ENCODE measurements at regions not wholly inside any gene's neighbourhood (a gene's known extent, or its start where the extent isn't known, plus 50 kb on each side); places are given as distances from the start of the nearest gene placed in this dataset.

- H3K4me3 Mint-ChIP-seq: no peak overlapping the region
- no peaks in the 10 kb centered on the region for H3K4me1 Mint-ChIP-seq (ENCODE audit: low read depth)
- H3K36me3 Mint-ChIP-seq (ENCODE audit: low read depth): no peaks in the 10 kb centered on the region
- peaks cover 4% of the 10 kb centered on the region for H3K27me3 Mint-ChIP-seq
- H3K27ac Mint-ChIP-seq: no peak overlapping the region
- no peaks in the 10 kb centered on the region for H3K9me3 Mint-ChIP-seq
These were observed 73.9 kb upstream of the RANBP6 start for GRCh38 chr9:6089300-6089699.

- no peaks in the 10 kb centered on the region for H3K9me3 Mint-ChIP-seq
- no peak overlapping the region for H3K4me3 Mint-ChIP-seq
- no peaks in the 10 kb centered on the region for H3K4me1 Mint-ChIP-seq (ENCODE audit: low read depth)
- no peak overlapping the region for H3K27ac Mint-ChIP-seq
- no peaks in the 10 kb centered on the region for H3K27me3 Mint-ChIP-seq
- H3K36me3 Mint-ChIP-seq (ENCODE audit: low read depth): no peaks in the 10 kb centered on the region
These were observed 70.7 kb upstream of the RANBP6 start for GRCh38 chr9:6086006-6086655.

GRCh38 chr9:6080154-6080716, 64.8 kb upstream of the RANBP6 start:
- Mint-ChIP-seq H3K9me3 (no peaks in the 10 kb centered on the region), H3K27me3 (no peaks in the 10 kb centered on the region), H3K36me3 (ENCODE audit: low read depth) (no peaks in the 10 kb centered on the region), H3K4me3 (peak overlapping the region; percentile 76), H3K27ac (peak overlapping the region; percentile 85), H3K4me1 (ENCODE audit: low read depth) (peaks cover 16% of the 10 kb centered on the region)

- Mint-ChIP-seq H3K27me3 (no peaks in the 10 kb centered on the region), H3K9me3 (no peaks in the 10 kb centered on the region), H3K4me1 (ENCODE audit: low read depth) (peaks cover 16% of the 10 kb centered on the region), H3K4me3 (peak overlapping the region; percentile 76), H3K27ac (peak overlapping the region; percentile 69), H3K36me3 (ENCODE audit: low read depth) (no peaks in the 10 kb centered on the region)
These were observed 64.0 kb upstream of the RANBP6 start for GRCh38 chr9:6079386-6079785.

- no peaks in the 10 kb centered on the region for H3K36me3 Mint-ChIP-seq (ENCODE audit: low read depth)
- no peaks in the 10 kb centered on the region for H3K9me3 Mint-ChIP-seq
- no peaks in the 10 kb centered on the region for H3K27me3 Mint-ChIP-seq
- peaks cover 16% of the 10 kb centered on the region for H3K4me1 Mint-ChIP-seq (ENCODE audit: low read depth)
- no peak overlapping the region for H3K27ac Mint-ChIP-seq
- H3K4me3 Mint-ChIP-seq: no peak overlapping the region
These were observed 63.1 kb upstream of the RANBP6 start for GRCh38 chr9:6078382-6079105.

GRCh38 chr9:6076851-6077250, 61.4 kb upstream of the RANBP6 start:
- Mint-ChIP-seq H3K4me3 (no peak overlapping the region), H3K9me3 (no peaks in the 10 kb centered on the region), H3K27me3 (no peaks in the 10 kb centered on the region), H3K27ac (no peak overlapping the region), H3K4me1 (ENCODE audit: low read depth) (peaks cover 16% of the 10 kb centered on the region), H3K36me3 (ENCODE audit: low read depth) (no peaks in the 10 kb centered on the region)

- peaks cover 13% of the 10 kb centered on the region for H3K4me1 Mint-ChIP-seq (ENCODE audit: low read depth)
- no peak overlapping the region for H3K27ac Mint-ChIP-seq
- no peak overlapping the region for H3K4me3 Mint-ChIP-seq
- no peaks in the 10 kb centered on the region for H3K36me3 Mint-ChIP-seq (ENCODE audit: low read depth)
- no peaks in the 10 kb centered on the region for H3K27me3 Mint-ChIP-seq
- H3K9me3 Mint-ChIP-seq: peaks cover 8% of the 10 kb centered on the region
These were observed 58.3 kb upstream of the RANBP6 start for GRCh38 chr9:6073731-6074130.

- Mint-ChIP-seq H3K4me3 (no peak overlapping the region), H3K9me3 (peaks cover 8% of the 10 kb centered on the region), H3K36me3 (ENCODE audit: low read depth) (no peaks in the 10 kb centered on the region), H3K27ac (no peak overlapping the region), H3K4me1 (ENCODE audit: low read depth) (peaks cover 22% of the 10 kb centered on the region), H3K27me3 (no peaks in the 10 kb centered on the region)
These were observed 57.4 kb upstream of the RANBP6 start for GRCh38 chr9:6072865-6073264.

- H3K4me3 Mint-ChIP-seq: no peak overlapping the region
- no peaks in the 10 kb centered on the region for H3K27me3 Mint-ChIP-seq
- H3K36me3 Mint-ChIP-seq (ENCODE audit: low read depth): no peaks in the 10 kb centered on the region
- peaks cover 8% of the 10 kb centered on the region for H3K9me3 Mint-ChIP-seq
- no peak overlapping the region for H3K27ac Mint-ChIP-seq
- peaks cover 23% of the 10 kb centered on the region for H3K4me1 Mint-ChIP-seq (ENCODE audit: low read depth)
These were observed 57.0 kb upstream of the RANBP6 start for GRCh38 chr9:6072453-6072852.

GRCh38 chr9:6068983-6069382, 53.6 kb upstream of the RANBP6 start:
- Mint-ChIP-seq H3K4me3 (peak overlapping the region; percentile 19), H3K27ac (peak overlapping the region; percentile 80), H3K9me3 (peaks cover 8% of the 10 kb centered on the region), H3K27me3 (peaks cover 4% of the 10 kb centered on the region), H3K4me1 (ENCODE audit: low read depth) (peaks cover 23% of the 10 kb centered on the region), H3K36me3 (ENCODE audit: low read depth) (no peaks in the 10 kb centered on the region)

- Mint-ChIP-seq H3K27ac (no peak overlapping the region), H3K4me1 (ENCODE audit: low read depth) (peaks cover 23% of the 10 kb centered on the region), H3K27me3 (peaks cover 4% of the 10 kb centered on the region), H3K4me3 (no peak overlapping the region), H3K9me3 (peaks cover 8% of the 10 kb centered on the region), H3K36me3 (ENCODE audit: low read depth) (no peaks in the 10 kb centered on the region)
These were observed 52.0 kb upstream of the RANBP6 start for GRCh38 chr9:6067426-6067825.
